ENCODE measurements at regions not wholly inside any gene's neighbourhood (a gene's known extent, or its start where the extent isn't known, plus 50 kb on each side); places are given as distances from the start of the nearest gene placed in this dataset.

GRCh38 chr1:4137621-4138415 is 237.7 kb upstream of the C1orf174 start:
- Histone ChIP-seq H3K27me3 (no peaks in the 10 kb centered on the region), H3K4me3 (no peak overlapping the region), H3K36me3 (no peaks in the 10 kb centered on the region), H3K9me3 (no peaks in the 10 kb centered on the region), H3K4me1 (no peaks in the 10 kb centered on the region), H3K27ac (no peak overlapping the region)
- no peak for DNase-seq (ENCODE audit: low spot score)
- no peak for TF ChIP-seq CTCF (IDR thresholded peaks at IDR 0.05)

- H3K9me3 ChIP-seq, result no peaks in the 10 kb centered on the region
- H3K36me3 ChIP-seq, result no peaks in the 10 kb centered on the region
- no peaks in the 10 kb centered on the region for H3K27me3 ChIP-seq
- DNase-seq (ENCODE audit: low spot score), result no peak
- H3K27ac ChIP-seq, result no peak overlapping the region
- H3K4me1 ChIP-seq, result no peaks in the 10 kb centered on the region
- no peak overlapping the region for H3K4me3 ChIP-seq
- no peak for TF ChIP-seq CTCF (IDR thresholded peaks at IDR 0.05)
These were observed 239.6 kb upstream of the C1orf174 start for GRCh38 chr1:4139646-4140045.

GRCh38 chr1:4140241-4140640 is 240.2 kb upstream of the C1orf174 start:
- no peaks in the 10 kb centered on the region for H3K4me1 ChIP-seq
- H3K9me3 ChIP-seq, result no peaks in the 10 kb centered on the region
- H3K27ac ChIP-seq, result no peak overlapping the region
- no peaks in the 10 kb centered on the region for H3K27me3 ChIP-seq
- H3K4me3 ChIP-seq, result no peak overlapping the region
- no peak for TF ChIP-seq CTCF (IDR thresholded peaks at IDR 0.05)
- no peak for DNase-seq (ENCODE audit: low spot score)
- H3K36me3 ChIP-seq, result no peaks in the 10 kb centered on the region

GRCh38 chr1:4140821-4141220 is 240.7 kb upstream of the C1orf174 start:
- DNase-seq (ENCODE audit: low spot score), result no peak
- H3K4me1 ChIP-seq, result no peaks in the 10 kb centered on the region
- no peaks in the 10 kb centered on the region for H3K36me3 ChIP-seq
- no peak overlapping the region for H3K27ac ChIP-seq
- no peaks in the 10 kb centered on the region for H3K27me3 ChIP-seq
- H3K9me3 ChIP-seq, result no peaks in the 10 kb centered on the region
- TF ChIP-seq CTCF (IDR thresholded peaks at IDR 0.05), result no peak
- no peak overlapping the region for H3K4me3 ChIP-seq

- DNase-seq (ENCODE audit: low spot score), result no peak
- H3K27me3 ChIP-seq, result no peaks in the 10 kb centered on the region
- no peaks in the 10 kb centered on the region for H3K4me1 ChIP-seq
- H3K4me3 ChIP-seq, result no peak overlapping the region
- H3K27ac ChIP-seq, result no peak overlapping the region
- no peaks in the 10 kb centered on the region for H3K36me3 ChIP-seq
- no peaks in the 10 kb centered on the region for H3K9me3 ChIP-seq
- TF ChIP-seq CTCF (IDR thresholded peaks at IDR 0.05), result no peak
These were observed 244.4 kb upstream of the C1orf174 start for GRCh38 chr1:4144349-4144971.
